ENCODE measurements at regions not wholly inside any gene's neighbourhood (a gene's known extent, or its start where the extent isn't known, plus 50 kb on each side); places are given as distances from the start of the nearest gene placed in this dataset.

GRCh38 chr13:74795526-74795925 is 661.3 kb upstream of the KLF12 start:
- FAIRE-seq (no peak), DNase-seq (ENCODE audit: low read depth, low spot score) (no peak), ATAC-seq (no peak)
- CTCF ChIA-PET, result no interaction called here
- Histone ChIP-seq H3K9ac (ENCODE audit: control insufficient read depth, insufficient read depth, low read length) (no peak overlapping the region), H3K9me3 (replicated peaks; ENCODE audit: control insufficient read depth, insufficient read depth, low read length) (no peaks in the 10 kb centered on the region), H2AFZ (ENCODE audit: control insufficient read depth, low read depth, low read length) (no peak overlapping the region), H4K20me1 (ENCODE audit: control insufficient read depth, insufficient read depth) (no peaks in the 10 kb centered on the region), H3K79me2 (ENCODE audit: control insufficient read depth, insufficient read depth, low read length) (no peaks in the 10 kb centered on the region), H3K36me3 (ENCODE audit: control insufficient read depth in 2 of 2, insufficient read depth in 2 of 2, low read length in 1 of 2) (no peaks in the 10 kb centered on the region), H3K4me2 (ENCODE audit: control insufficient read depth, insufficient read depth) (no peak overlapping the region), H3K4me1 (ENCODE audit: control insufficient read depth, insufficient read depth, low read length) (no peaks in the 10 kb centered on the region), H3K27ac (ENCODE audit: control insufficient read depth, insufficient read depth) (no peak overlapping the region), H3K27me3 (replicated peaks in 1 of 2; ENCODE audit: control insufficient read depth in 2 of 2, insufficient read depth in 2 of 2, low read length in 1 of 2) (no peaks in the 10 kb centered on the region), H3K4me3 (no peak overlapping the region)
- intact Hi-C loops (cut with micrococcal nuclease; ENCODE audit: unreplicated experiment), result no loop called here
- SMC1A ChIA-PET (ENCODE audit: uncharacterized antibody, unreplicated experiment), result no interaction called here
- no TSS peak for BruUV-seq (replicated peaks)
- RAD21 ChIA-PET (ENCODE audit: unreplicated experiment), result no interaction called here
- TF ChIP-seq CREM (IDR thresholded peaks at IDR 0.05; ENCODE audit: low read depth), result no peak
- TF ChIP-seq NR2F1 (conservative IDR thresholded peaks at IDR 0.05), result no peak
- no peak for TF ChIP-seq GABPA (IDR thresholded peaks at IDR 0.05; ENCODE audit: low read depth)
- TF ChIP-seq SREBF1 (IDR thresholded peaks at IDR 0.05; ENCODE audit: low read length), result no peak
- no peak for TF ChIP-seq SREBF2 (IDR thresholded peaks at IDR 0.05; ENCODE audit: low read length)
- TF ChIP-seq PAX5 (IDR thresholded peaks at IDR 0.05; ENCODE audit: borderline replicate concordance, low read depth, low read length), result no peak
- TF ChIP-seq PAX8 (IDR thresholded peaks at IDR 0.05), result no peak
- TF ChIP-seq EZH2 (IDR thresholded peaks at IDR 0.05; ENCODE audit: borderline replicate concordance, control insufficient read depth, low read depth, low read length), result no peak
- TF ChIP-seq TCF3 (IDR thresholded peaks at IDR 0.05; ENCODE audit: borderline replicate concordance, insufficient read depth, low read depth, low read length), result no peak
- no peak for TF ChIP-seq POU2F2 (IDR thresholded peaks at IDR 0.05; ENCODE audit: borderline replicate concordance, low read depth, low read length)
- no peak for TF ChIP-seq E4F1 (IDR thresholded peaks at IDR 0.05; ENCODE audit: borderline replicate concordance, partially characterized antibody)
- POLR2A ChIA-PET, result no interaction called here
- in situ Hi-C loops (cut with MboI), result no loop called here
